ENCODE measurements at regions not wholly inside any gene's neighbourhood (a gene's known extent, or its start where the extent isn't known, plus 50 kb on each side); places are given as distances from the start of the nearest gene placed in this dataset.

- 81 to 84% methylated on average over 4 of the region's 4 CpGs for WGBS, 2 donors
- TF ChIP-seq, protein P1, sequence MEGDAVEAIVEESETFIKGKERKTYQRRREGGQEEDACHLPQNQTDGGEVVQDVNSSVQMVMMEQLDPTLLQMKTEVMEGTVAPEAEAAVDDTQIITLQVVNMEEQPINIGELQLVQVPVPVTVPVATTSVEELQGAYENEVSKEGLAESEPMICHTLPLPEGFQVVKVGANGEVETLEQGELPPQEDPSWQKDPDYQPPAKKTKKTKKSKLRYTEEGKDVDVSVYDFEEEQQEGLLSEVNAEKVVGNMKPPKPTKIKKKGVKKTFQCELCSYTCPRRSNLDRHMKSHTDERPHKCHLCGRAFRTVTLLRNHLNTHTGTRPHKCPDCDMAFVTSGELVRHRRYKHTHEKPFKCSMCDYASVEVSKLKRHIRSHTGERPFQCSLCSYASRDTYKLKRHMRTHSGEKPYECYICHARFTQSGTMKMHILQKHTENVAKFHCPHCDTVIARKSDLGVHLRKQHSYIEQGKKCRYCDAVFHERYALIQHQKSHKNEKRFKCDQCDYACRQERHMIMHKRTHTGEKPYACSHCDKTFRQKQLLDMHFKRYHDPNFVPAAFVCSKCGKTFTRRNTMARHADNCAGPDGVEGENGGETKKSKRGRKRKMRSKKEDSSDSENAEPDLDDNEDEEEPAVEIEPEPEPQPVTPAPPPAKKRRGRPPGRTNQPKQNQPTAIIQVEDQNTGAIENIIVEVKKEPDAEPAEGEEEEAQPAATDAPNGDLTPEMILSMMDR (IDR thresholded peaks at IDR 0.05; ENCODE audit: control extremely low read depth, extremely low read depth): no peak
- H3K4me1 ChIP-seq (ENCODE audit: control insufficient read depth in 5 of 5, insufficient read depth in 5 of 5, low read length in 5 of 5): no peaks in the 10 kb centered on the region
- H3K9me3 ChIP-seq (ENCODE audit: control insufficient read depth in 4 of 4, insufficient read depth in 3 of 4, low read length in 3 of 4): no peaks in the 10 kb centered on the region
- H3K27me3 ChIP-seq (ENCODE audit: control insufficient read depth in 3 of 3, insufficient read depth in 3 of 3, low read length in 2 of 3): no peaks in the 10 kb centered on the region
- DNase-seq (no peak), ATAC-seq (ENCODE audit: insufficient read depth, low FRiP score) (no peak)
- no peaks in the 10 kb centered on the region for H3K36me3 ChIP-seq (ENCODE audit: control insufficient read depth in 4 of 4, insufficient read depth in 4 of 4, low read length in 4 of 4)
- H3K27ac ChIP-seq (ENCODE audit: low read depth in 1 of 2, low read length in 1 of 2): no peak overlapping the region
- no peak overlapping the region for H3K9ac ChIP-seq (ENCODE audit: insufficient read depth in 1 of 2, low read length in 2 of 2)
- no peak overlapping the region for H3K4me3 ChIP-seq
These were observed 1561.5 kb upstream of the TENM4 start for GRCh38 chr11:81002374-81002773.

DNA sequence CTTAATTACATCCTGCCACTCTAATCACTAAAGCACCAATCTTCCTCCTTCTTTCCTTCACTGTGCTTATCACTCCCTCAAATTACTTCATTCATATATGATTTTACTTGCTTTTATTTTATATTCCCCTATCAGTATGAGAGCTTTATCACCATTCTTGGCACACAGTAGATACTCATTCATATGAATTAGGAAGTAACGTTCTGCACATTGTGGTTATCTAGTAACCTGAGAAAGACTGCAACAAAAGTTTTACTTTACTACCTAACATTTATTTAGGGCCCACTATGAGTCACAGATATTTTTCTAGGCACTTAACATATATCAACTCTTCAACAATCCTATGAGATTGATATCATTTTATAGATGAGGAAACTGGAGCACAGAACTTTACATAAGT, 1559.9 kb upstream of the TENM4 start:
- no peaks in the 10 kb centered on the region for H3K27me3 ChIP-seq (ENCODE audit: control insufficient read depth in 3 of 3, insufficient read depth in 3 of 3, low read length in 2 of 3)
- H3K9me3 ChIP-seq (ENCODE audit: control insufficient read depth in 4 of 4, insufficient read depth in 3 of 4, low read length in 3 of 4): no peaks in the 10 kb centered on the region
- H3K4me1 ChIP-seq (ENCODE audit: control insufficient read depth in 5 of 5, insufficient read depth in 5 of 5, low read length in 5 of 5): no peaks in the 10 kb centered on the region
- TF ChIP-seq, protein P1 (IDR thresholded peaks at IDR 0.05; ENCODE audit: control extremely low read depth, extremely low read depth): no peak
- ATAC-seq (ENCODE audit: insufficient read depth, low FRiP score): no peak
- H3K4me3 ChIP-seq: no peak overlapping the region
- 37 to 43% methylated on average over 1 of the region's 1 CpG for WGBS, 2 donors
- DNase-seq: no peak
- H3K27ac ChIP-seq (ENCODE audit: low read depth in 1 of 2, low read length in 1 of 2): no peak overlapping the region
- H3K9ac ChIP-seq (ENCODE audit: insufficient read depth in 1 of 2, low read length in 2 of 2): no peak overlapping the region
- H3K36me3 ChIP-seq (ENCODE audit: control insufficient read depth in 4 of 4, insufficient read depth in 4 of 4, low read length in 4 of 4): no peaks in the 10 kb centered on the region

- Histone ChIP-seq H3K9me3 (ENCODE audit: control insufficient read depth in 4 of 4, insufficient read depth in 3 of 4, low read length in 3 of 4) (no peaks in the 10 kb centered on the region), H3K27ac (ENCODE audit: low read depth in 1 of 2, low read length in 1 of 2) (no peak overlapping the region), H3K4me1 (ENCODE audit: control insufficient read depth in 5 of 5, insufficient read depth in 5 of 5, low read length in 5 of 5) (no peaks in the 10 kb centered on the region), H3K36me3 (ENCODE audit: control insufficient read depth in 4 of 4, insufficient read depth in 4 of 4, low read length in 4 of 4) (no peaks in the 10 kb centered on the region), H3K9ac (ENCODE audit: insufficient read depth in 1 of 2, low read length in 2 of 2) (no peak overlapping the region), H3K4me3 (no peak overlapping the region), H3K27me3 (ENCODE audit: control insufficient read depth in 3 of 3, insufficient read depth in 3 of 3, low read length in 2 of 3) (no peaks in the 10 kb centered on the region)
- DNase-seq (no peak), ATAC-seq (ENCODE audit: insufficient read depth, low FRiP score) (no peak)
- TF ChIP-seq, protein P1 (IDR thresholded peaks at IDR 0.05; ENCODE audit: control extremely low read depth, extremely low read depth): no peak
These were observed 1559.5 kb upstream of the TENM4 start for GRCh38 chr11:81000334-81000733.

DNA sequence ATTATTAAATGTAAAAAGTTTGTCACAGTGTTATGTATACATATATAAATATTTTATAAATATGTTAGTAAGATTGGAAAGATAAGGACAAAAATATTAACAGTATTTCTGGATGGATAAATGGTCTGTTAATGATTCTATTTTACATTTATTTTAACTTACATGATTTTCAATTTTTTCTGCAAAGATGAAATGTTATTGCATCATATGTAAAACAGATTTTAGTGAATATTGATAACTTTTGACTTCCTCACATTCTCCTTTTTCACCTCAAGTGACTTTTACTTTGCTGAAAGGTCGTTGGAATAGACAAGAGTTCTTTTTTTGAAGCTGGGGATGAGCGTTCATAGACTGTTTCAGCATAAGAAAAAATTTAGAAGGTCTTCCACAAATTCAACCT, 1554.7 kb upstream of the TENM4 start:
- H3K4me1 ChIP-seq (ENCODE audit: control insufficient read depth in 5 of 5, insufficient read depth in 5 of 5, low read length in 5 of 5): no peaks in the 10 kb centered on the region
- no peaks in the 10 kb centered on the region for H3K27me3 ChIP-seq (ENCODE audit: control insufficient read depth in 3 of 3, insufficient read depth in 3 of 3, low read length in 2 of 3)
- H3K4me3 ChIP-seq: no peak overlapping the region
- TF ChIP-seq, protein P1 (IDR thresholded peaks at IDR 0.05; ENCODE audit: control extremely low read depth, extremely low read depth): no peak
- DNase-seq (no peak), ATAC-seq (ENCODE audit: insufficient read depth, low FRiP score) (no peak)
- no peak overlapping the region for H3K9ac ChIP-seq (ENCODE audit: insufficient read depth in 1 of 2, low read length in 2 of 2)
- H3K27ac ChIP-seq (ENCODE audit: low read depth in 1 of 2, low read length in 1 of 2): no peak overlapping the region
- no peaks in the 10 kb centered on the region for H3K9me3 ChIP-seq (ENCODE audit: control insufficient read depth in 4 of 4, insufficient read depth in 3 of 4, low read length in 3 of 4)
- 62 to 73% methylated on average over 2 of the region's 2 CpGs for WGBS, 2 donors
- no peaks in the 10 kb centered on the region for H3K36me3 ChIP-seq (ENCODE audit: control insufficient read depth in 4 of 4, insufficient read depth in 4 of 4, low read length in 4 of 4)

Data from lung (tissue), 11 donors.